Endodermal cell (in vitro differentiated cells): ENCODE measurements at regions not wholly inside any gene's neighbourhood (a gene's known extent, or its start where the extent isn't known, plus 50 kb on each side); places are given as distances from the start of the nearest gene placed in this dataset.

ENCODE experiments used
- DNase-seq: peaks from one replicate; pipeline ENCODE4 v3.0.0-alpha.2; 2017
- H3K27ac ChIP-seq: 2 replicates; pipeline ENCODE4 v1.5.1; 2013; ENCODE audit warnings: mild to moderate bottlenecking, low read depth, low read length, moderate library complexity
- H3K27me3 ChIP-seq: 2 replicates; pipeline ENCODE4 v1.6.1; 2013; ENCODE audit warnings: mild to moderate bottlenecking, low read length, moderate library complexity; ENCODE audit not compliant: insufficient read depth, control insufficient read depth, poor library complexity, severe bottlenecking
- H3K36me3 ChIP-seq: 2 replicates; pipeline ENCODE4 v1.7.0; 2013; ENCODE audit warnings: mild to moderate bottlenecking, low read length, moderate library complexity; ENCODE audit not compliant: control insufficient read depth, insufficient read depth
- H3K4me1 ChIP-seq: one replicate; pipeline ENCODE4 v1.7.0; 2013; ENCODE audit warnings: low read length; ENCODE audit not compliant: control insufficient read depth, insufficient read depth
- H3K4me3 ChIP-seq: 2 replicates; pipeline ENCODE4 v1.5.1; 2013; ENCODE audit warnings: mild to moderate bottlenecking, low read length, moderate library complexity
- H3K9ac ChIP-seq: 2 replicates; pipeline ENCODE4 v1.6.1; 2013; ENCODE audit warnings: mild to moderate bottlenecking, low read length, moderate library complexity; ENCODE audit not compliant: poor library complexity, severe bottlenecking; ENCODE audit errors: extremely low read depth
- H3K9me3 ChIP-seq: 2 replicates; pipeline ENCODE4 v1.6.1; 2013; ENCODE audit warnings: mild to moderate bottlenecking, low read length, moderate library complexity; ENCODE audit not compliant: control insufficient read depth
- H3K27ac Mint-ChIP-seq: 2 replicates; pipeline ENCODE4 v1.8.0; 2020; ENCODE audit warnings: mixed read lengths
- H3K27me3 Mint-ChIP-seq: 2 replicates; pipeline ENCODE4 v1.8.0; 2021; ENCODE audit warnings: mild to moderate bottlenecking, mixed read lengths; ENCODE audit not compliant: insufficient read depth
- H3K36me3 Mint-ChIP-seq: 2 replicates; pipeline ENCODE4 v1.8.0; 2020; ENCODE audit warnings: low read depth, mixed read lengths
- H3K4me1 Mint-ChIP-seq: 2 replicates; pipeline ENCODE4 v1.8.0; 2020; ENCODE audit warnings: mixed read lengths
- H3K4me3 Mint-ChIP-seq: 2 replicates; pipeline ENCODE4 v1.8.0; 2020; ENCODE audit warnings: mild to moderate bottlenecking, moderate library complexity, mixed read lengths
- H3K9me3 Mint-ChIP-seq: 2 replicates; pipeline ENCODE4 v1.8.0; 2020; ENCODE audit warnings: mild to moderate bottlenecking, mixed read lengths
- CTCF ChIP-seq: fragments of 200-600 bp; sonication (generic); conservative IDR thresholded peaks from 2 replicates; pipeline ENCODE4 v1.5.0; 2021; ENCODE audit warnings: antibody characterized with exemption, mild to moderate bottlenecking
- WGBS, 2 experiments: methylation state at CpG; one replicate each; pipeline versions ENCODE4 v1.1.5 to v1.1.7; 2013; ENCODE audit warnings: missing lambda C conversion rate in 2 of 2, mixed read lengths in 1 of 2; ENCODE audit not compliant: insufficient coverage in 1 of 2, insufficient read length in 1 of 2; 5-methylcytosine and 5-hydroxymethylcytosine counted together

DNA sequence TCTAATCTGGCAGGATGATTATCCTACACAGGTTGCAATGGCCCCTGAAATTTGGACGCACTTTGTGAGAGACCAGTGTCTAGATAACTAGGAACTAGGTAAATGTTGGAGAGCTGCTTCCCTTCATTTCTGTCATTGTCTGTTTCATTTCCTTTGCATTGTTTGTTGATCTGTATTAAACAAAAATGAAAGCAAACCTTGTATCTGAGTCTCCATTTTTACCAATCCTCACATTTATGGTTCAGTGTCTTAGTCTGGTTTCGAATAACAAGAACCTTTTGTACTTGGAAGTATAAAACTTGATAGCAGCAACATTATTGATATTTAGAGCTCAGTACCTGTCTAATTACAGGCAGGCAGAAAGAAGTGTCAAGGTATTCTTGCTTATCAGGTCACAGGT is 105.5 kb downstream of the MRPS30 start:
- H3K4me1 Mint-ChIP-seq = peaks cover 15% of the 10 kb centered on the region
- DNase-seq = no peak
- H3K27ac Mint-ChIP-seq = no peak overlapping the region
- no peaks in the 10 kb centered on the region for H3K27me3 Mint-ChIP-seq
- Histone ChIP-seq H3K4me1 (peaks cover 7% of the 10 kb centered on the region), H3K9me3 (no peaks in the 10 kb centered on the region), H3K27me3 (no peaks in the 10 kb centered on the region), H3K36me3 (no peaks in the 10 kb centered on the region), H3K9ac (no peak overlapping the region), H3K27ac (no peak overlapping the region), H3K4me3 (no peak overlapping the region)
- no peaks in the 10 kb centered on the region for H3K36me3 Mint-ChIP-seq
- no peak for TF ChIP-seq CTCF
- no peak overlapping the region for H3K4me3 Mint-ChIP-seq
- H3K9me3 Mint-ChIP-seq = no peaks in the 10 kb centered on the region
- 89% methylated on average over 2 of the region's 2 CpGs; no CpG with 5 or more reads in 1 of the 2 experiments for WGBS, 2 experiments

DNA sequence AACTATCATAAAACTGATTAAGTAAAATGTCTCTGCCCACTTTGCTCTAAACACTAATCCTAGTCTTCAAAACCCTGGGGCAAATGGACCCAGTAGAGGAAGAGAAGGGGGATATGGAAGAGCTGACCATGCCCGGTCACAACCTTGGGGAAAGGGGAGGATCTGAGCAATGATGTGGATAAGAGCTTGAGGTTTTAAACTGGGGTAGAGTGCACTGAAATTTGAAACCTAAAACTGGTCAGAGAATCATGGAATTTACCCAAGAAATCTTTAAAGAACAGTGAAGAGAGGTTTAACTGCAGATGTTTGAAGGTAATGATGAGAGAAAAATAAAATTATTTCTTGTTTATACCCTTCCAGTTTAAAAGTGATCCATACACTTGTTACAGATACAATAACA is 110.8 kb downstream of the MRPS30 start:
- H3K36me3 Mint-ChIP-seq = no peaks in the 10 kb centered on the region
- no peak overlapping the region for H3K27ac ChIP-seq
- no peaks in the 10 kb centered on the region for H3K9me3 ChIP-seq
- H3K9ac ChIP-seq = no peak overlapping the region
- WGBS, 2 experiments = 85 to 90% methylated on average over 1 of the region's 1 CpG
- no peak for TF ChIP-seq CTCF
- H3K36me3 ChIP-seq = no peaks in the 10 kb centered on the region
- no peaks in the 10 kb centered on the region for H3K27me3 Mint-ChIP-seq
- H3K27me3 ChIP-seq = no peaks in the 10 kb centered on the region
- no peak for DNase-seq
- no peak overlapping the region for H3K27ac Mint-ChIP-seq
- peaks cover 11% of the 10 kb centered on the region for H3K9me3 Mint-ChIP-seq
- no peaks in the 10 kb centered on the region for H3K4me1 Mint-ChIP-seq
- no peaks in the 10 kb centered on the region for H3K4me1 ChIP-seq
- no peak overlapping the region for H3K4me3 ChIP-seq
- H3K4me3 Mint-ChIP-seq = no peak overlapping the region

GRCh38 chr5:44927115-44927733 is 118.5 kb downstream of the MRPS30 start:
- Mint-ChIP-seq H3K36me3 (no peaks in the 10 kb centered on the region), H3K27ac (no peak overlapping the region), H3K9me3 (peaks cover 11% of the 10 kb centered on the region), H3K4me1 (no peaks in the 10 kb centered on the region), H3K4me3 (no peak overlapping the region), H3K27me3 (no peaks in the 10 kb centered on the region)
- H3K27ac ChIP-seq = no peak overlapping the region
- H3K9ac ChIP-seq = no peak overlapping the region
- WGBS, 2 experiments = 96 to 100% methylated on average over 1 to 3 of the region's 3 CpGs
- no peaks in the 10 kb centered on the region for H3K27me3 ChIP-seq
- H3K36me3 ChIP-seq = no peaks in the 10 kb centered on the region
- no peak for TF ChIP-seq CTCF
- no peaks in the 10 kb centered on the region for H3K9me3 ChIP-seq
- no peaks in the 10 kb centered on the region for H3K4me1 ChIP-seq
- DNase-seq = no peak
- H3K4me3 ChIP-seq = no peak overlapping the region
